Cardiac fibroblast (primary cell): ENCODE measurements at regions not wholly inside any gene's neighbourhood (a gene's known extent, or its start where the extent isn't known, plus 50 kb on each side); places are given as distances from the start of the nearest gene placed in this dataset.

Source experiments
- DNase-seq, 2 donors: peaks; one replicate each; pipeline versions ENCODE4 v3.0.0 to v3.0.0-alpha.2; 2010; ENCODE audit warnings: low read depth in 2 of 2
- H3K4me3 ChIP-seq, 2 donors: replicated peaks in 1 of 2; 1 replicate in 1 of 2; 2 replicates in 1 of 2; pipeline ENCODE4 v1.5.1; 2011; ENCODE audit warnings: low read depth in 2 of 2, low read length in 2 of 2, mild to moderate bottlenecking in 2 of 2, moderate library complexity in 1 of 2
- CTCF ChIP-seq: IDR thresholded peaks from one replicate; pipeline ENCODE4 v1.5.1; 2011; ENCODE audit warnings: low read depth, mild to moderate bottlenecking, low read length, inconsistent platforms

- no peak for DNase-seq
- no peak for TF ChIP-seq CTCF
- no peak overlapping the region for H3K4me3 ChIP-seq
Observed at GRCh38 chr2:120477831-120478481, 132.0 kb downstream of the INHBB start.

- H3K4me3 ChIP-seq = no peak overlapping the region
Observed at GRCh38 chr2:120480346-120480902, 134.5 kb downstream of the INHBB start.

GRCh38 chr2:120480903-120481445, 135.0 kb downstream of the INHBB start:
- TF ChIP-seq CTCF = no peak
- H3K4me3 ChIP-seq = no peak overlapping the region
- no peak for DNase-seq

More at GRCh38 chr2:120480346-120480902, 134.5 kb downstream of the INHBB start:
- TF ChIP-seq CTCF = no peak
- no peak for DNase-seq

- DNase-seq = no peak
- TF ChIP-seq CTCF = no peak
- no peak overlapping the region for H3K4me3 ChIP-seq
Observed at GRCh38 chr2:120481446-120482194, 135.7 kb downstream of the INHBB start.

- DNase-seq = no peak
- H3K4me3 ChIP-seq = no peak overlapping the region
- no peak for TF ChIP-seq CTCF
Observed at GRCh38 chr2:120482334-120482733, 136.4 kb downstream of the INHBB start.

- TF ChIP-seq CTCF = no peak
- no peak for DNase-seq
- H3K4me3 ChIP-seq = no peak overlapping the region
Observed at GRCh38 chr2:120483355-120483754, 137.4 kb downstream of the INHBB start.
